ENCODE measurements at regions not wholly inside any gene's neighbourhood (a gene's known extent, or its start where the extent isn't known, plus 50 kb on each side); places are given as distances from the start of the nearest gene placed in this dataset.

- Histone ChIP-seq H3K27me3 (ENCODE audit: insufficient read depth, low read length) (no peaks in the 10 kb centered on the region), H3K4me1 (ENCODE audit: insufficient read depth, low read length, severe bottlenecking) (no peaks in the 10 kb centered on the region), H3K9me2 (ENCODE audit: low read depth, low read length) (no peaks in the 10 kb centered on the region), H3K27ac (ENCODE audit: low read depth, low read length, poor library complexity, severe bottlenecking) (no peak overlapping the region), H3K4me3 (ENCODE audit: low read depth, low read length, poor library complexity, severe bottlenecking) (no peak overlapping the region), H3K4me2 (ENCODE audit: low read length) (no peak overlapping the region), H3K9me3 (ENCODE audit: low read length) (no peaks in the 10 kb centered on the region), H3K36me3 (ENCODE audit: insufficient read depth, low read length) (no peaks in the 10 kb centered on the region), H4K20me1 (ENCODE audit: insufficient read depth, low read length) (no peaks in the 10 kb centered on the region), H2AFZ (ENCODE audit: low read length) (no peak overlapping the region), H3K9ac (ENCODE audit: low read length) (no peak overlapping the region), H3F3A (ENCODE audit: insufficient read depth, low read length) (no peaks in the 10 kb centered on the region), H3K79me2 (ENCODE audit: insufficient read depth, low read length) (no peaks in the 10 kb centered on the region)
- TF ChIP-seq CTCF (IDR thresholded peaks at IDR 0.05; ENCODE audit: low read length) (no peak), EZH2 (IDR thresholded peaks at IDR 0.05; ENCODE audit: borderline replicate concordance, low read length) (no peak)
Observed at GRCh38 chr10:3532644-3533043, 252.4 kb downstream of the KLF6 start.

- H2AFZ ChIP-seq (ENCODE audit: low read length), result no peak overlapping the region
- H4K20me1 ChIP-seq (ENCODE audit: insufficient read depth, low read length), result no peaks in the 10 kb centered on the region
- no peaks in the 10 kb centered on the region for H3K4me1 ChIP-seq (ENCODE audit: insufficient read depth, low read length, severe bottlenecking)
- no peaks in the 10 kb centered on the region for H3F3A ChIP-seq (ENCODE audit: insufficient read depth, low read length)
- no peaks in the 10 kb centered on the region for H3K79me2 ChIP-seq (ENCODE audit: insufficient read depth, low read length)
- TF ChIP-seq CTCF (IDR thresholded peaks at IDR 0.05; ENCODE audit: low read length) (no peak), EZH2 (IDR thresholded peaks at IDR 0.05; ENCODE audit: borderline replicate concordance, low read length) (no peak)
- H3K9me2 ChIP-seq (ENCODE audit: low read depth, low read length), result no peaks in the 10 kb centered on the region
- H3K27me3 ChIP-seq (ENCODE audit: insufficient read depth, low read length), result no peaks in the 10 kb centered on the region
- H3K9ac ChIP-seq (ENCODE audit: low read length), result no peak overlapping the region
- no peak overlapping the region for H3K4me2 ChIP-seq (ENCODE audit: low read length)
- no peak overlapping the region for H3K27ac ChIP-seq (ENCODE audit: low read depth, low read length, poor library complexity, severe bottlenecking)
- no peaks in the 10 kb centered on the region for H3K9me3 ChIP-seq (ENCODE audit: low read length)
- no peak overlapping the region for H3K4me3 ChIP-seq (ENCODE audit: low read depth, low read length, poor library complexity, severe bottlenecking)
- no peaks in the 10 kb centered on the region for H3K36me3 ChIP-seq (ENCODE audit: insufficient read depth, low read length)
Observed at GRCh38 chr10:3531670-3532069, 253.3 kb downstream of the KLF6 start.

- Histone ChIP-seq H3K27ac (ENCODE audit: low read depth, low read length, poor library complexity, severe bottlenecking) (no peak overlapping the region), H3K9ac (ENCODE audit: low read length) (no peak overlapping the region), H3K4me2 (ENCODE audit: low read length) (no peak overlapping the region), H3K79me2 (ENCODE audit: insufficient read depth, low read length) (no peaks in the 10 kb centered on the region), H3F3A (ENCODE audit: insufficient read depth, low read length) (no peaks in the 10 kb centered on the region), H2AFZ (ENCODE audit: low read length) (no peak overlapping the region), H3K4me3 (ENCODE audit: low read depth, low read length, poor library complexity, severe bottlenecking) (no peak overlapping the region), H3K36me3 (ENCODE audit: insufficient read depth, low read length) (no peaks in the 10 kb centered on the region), H4K20me1 (ENCODE audit: insufficient read depth, low read length) (no peaks in the 10 kb centered on the region), H3K9me3 (ENCODE audit: low read length) (no peaks in the 10 kb centered on the region), H3K4me1 (ENCODE audit: insufficient read depth, low read length, severe bottlenecking) (no peaks in the 10 kb centered on the region), H3K9me2 (ENCODE audit: low read depth, low read length) (no peaks in the 10 kb centered on the region), H3K27me3 (ENCODE audit: insufficient read depth, low read length) (no peaks in the 10 kb centered on the region)
- TF ChIP-seq CTCF (IDR thresholded peaks at IDR 0.05; ENCODE audit: low read length) (no peak), EZH2 (IDR thresholded peaks at IDR 0.05; ENCODE audit: borderline replicate concordance, low read length) (no peak)
Observed at GRCh38 chr10:3530783-3531645, 254.0 kb downstream of the KLF6 start.
